K562 (cell line): ENCODE measurements at regions not wholly inside any gene's neighbourhood (a gene's known extent, or its start where the extent isn't known, plus 50 kb on each side); places are given as distances from the start of the nearest gene placed in this dataset.

Experiments
- ATAC-seq: fragments of 200-7000 bp; cut with Tn5 transposase; 3 replicates; pipeline ENCODE4 v1.9.1; 2020; ENCODE audit warnings: moderate library complexity
- BruUV-seq: library from RNA; stranded (reverse); fragments of 400-500 nt; replicated peaks from 2 replicates; lab custom pipeline; 2021; lab: Mats Ljungman, UMichigan
- CTCF ChIA-PET: fragments of 300-600 bp; formaldehyde crosslinking; extraction: SDS; loops from one replicate; lab custom pipeline; 2021; ENCODE audit warnings: low intra/inter-chr PET ratio; lab: Yijun Ruan, JAX
- POLR2A ChIA-PET: fragments of 300-600, 350-650 bp; sonication (Branson Sonifier 250); formaldehyde crosslinking; extraction: SDS; loops from one replicate; lab custom pipeline; 2021; ENCODE audit warnings: antibody characterized with exemption, inconsistent platforms; lab: Yijun Ruan, JAX
- DNase-seq, 4 experiments: peaks; one replicate each; pipeline versions ENCODE4 v3.0.0 to v3.0.0-alpha.2; 2011 to 2018; ENCODE audit warnings: low spot score in 3 of 4, mixed read lengths in 3 of 4; ENCODE audit errors: extremely low read depth in 1 of 4
- FAIRE-seq: peaks from 2 replicates; lab custom pipeline; 2011; peaks lifted over from hg19 to GRCh38; lab: Jason Lieb, UNC
- H2AFZ ChIP-seq: 2 replicates; pipeline ENCODE4 v1.6.0; 2011; ENCODE audit warnings: low read depth, low read length, control low read depth, inconsistent platforms
- H3K27ac ChIP-seq: fragments of 200-600 bp; 3 replicates; pipeline ENCODE4 v1.8.0; 2011; ENCODE audit warnings: low read depth, mild to moderate bottlenecking, control low read depth, inconsistent platforms, low read length, moderate library complexity, mixed read lengths; ENCODE audit errors: extremely low read depth
- H3K27me3 ChIP-seq, 2 experiments: fragments of 300-600 bp in 1 of 2; 2 replicates in 1 of 2; 3 replicates in 1 of 2; pipeline versions ENCODE4 v1.6.0 to v1.8.0; 2011; ENCODE audit warnings: inconsistent platforms in 2 of 2, low read length in 2 of 2, mild to moderate bottlenecking in 1 of 2, mixed read lengths in 1 of 2, moderate library complexity in 1 of 2; ENCODE audit not compliant: control insufficient read depth in 2 of 2, insufficient read depth in 2 of 2
- H3K36me3 ChIP-seq: fragments of 300-600 bp; 3 replicates; pipeline ENCODE4 v1.8.0; 2011; ENCODE audit warnings: mild to moderate bottlenecking, low read length, inconsistent platforms; ENCODE audit not compliant: control insufficient read depth, insufficient read depth
- H3K4me1 ChIP-seq, 2 experiments: fragments of 200-600 bp in 1 of 2; replicated peaks in 1 of 2; 2 replicates in 1 of 2; 3 replicates in 1 of 2; pipeline versions ENCODE4 v1.5.1 to v1.8.0; 2011; ENCODE audit warnings: inconsistent platforms in 2 of 2, low read length in 2 of 2, mild to moderate bottlenecking in 1 of 2, mixed read lengths in 1 of 2, moderate library complexity in 1 of 2; ENCODE audit not compliant: control insufficient read depth in 2 of 2, insufficient read depth in 2 of 2
- H3K4me2 ChIP-seq: 2 replicates; pipeline ENCODE4 v1.6.1; 2011; ENCODE audit warnings: low read length, control low read depth, inconsistent platforms, mixed read lengths; ENCODE audit not compliant: insufficient read depth
- H3K4me3 ChIP-seq: fragments of 200-600 bp; sonication (generic), shearing (Covaris generic); 2 replicates; pipeline ENCODE4 v1.5.1; 2016; ENCODE audit warnings: control low read depth, inconsistent platforms
- H3K79me2 ChIP-seq: fragments of 200-600 bp; 3 replicates; pipeline ENCODE4 v1.8.0; 2011; ENCODE audit warnings: low read length, inconsistent platforms; ENCODE audit not compliant: control insufficient read depth, insufficient read depth
- H3K9ac ChIP-seq, 2 experiments: 2 replicates each; pipeline versions ENCODE4 v1.6.0 to v1.6.1; 2011; ENCODE audit warnings: low read depth in 2 of 2, low read length in 2 of 2, control low read depth in 1 of 2, inconsistent platforms in 1 of 2, mild to moderate bottlenecking in 1 of 2, mixed read lengths in 1 of 2; ENCODE audit not compliant: insufficient read depth in 1 of 2
- H3K9me1 ChIP-seq: one replicate; pipeline ENCODE4 v1.6.0; 2011; ENCODE audit warnings: inconsistent platforms, mild to moderate bottlenecking, low read length, moderate library complexity; ENCODE audit not compliant: control insufficient read depth, insufficient read depth
- H3K9me3 ChIP-seq: replicated peaks from 2 replicates; pipeline ENCODE4 v1.5.1; 2011; ENCODE audit warnings: low read depth, low read length, inconsistent platforms; ENCODE audit not compliant: control insufficient read depth, insufficient read depth
- H4K20me1 ChIP-seq: replicated peaks from 2 replicates; pipeline ENCODE4 v1.6.1; 2011; ENCODE audit warnings: low read length, inconsistent platforms, mixed read lengths; ENCODE audit not compliant: control insufficient read depth, insufficient read depth
- CREB5 ChIP-seq: fragments of 250-450 bp; sonication (Bioruptor Pico); IDR thresholded peaks from 2 replicates; pipeline ENCODE4 v1.5.0; 2020; ENCODE audit warnings: mild to moderate bottlenecking
- MYBL2 ChIP-seq, 2 experiments: fragments of 450-650 bp in 1 of 2; sonication (generic) in 1 of 2; formaldehyde crosslinking in 1 of 2; IDR thresholded peaks; 2 replicates each; pipeline versions ENCODE4 v1.6.1 to v1.8.1; 2017 to 2022; ENCODE audit warnings: borderline replicate concordance in 1 of 2, inconsistent platforms in 1 of 2, low read depth in 1 of 2, mild to moderate bottlenecking in 1 of 2, missing genetic modification reagents in 1 of 2, moderate library complexity in 1 of 2
- SNIP1 ChIP-seq: fragments of 450-650 bp; IDR thresholded peaks from 2 replicates; pipeline ENCODE4 v1.7.1; 2017; ENCODE audit warnings: low read depth, mild to moderate bottlenecking
- ZBTB43 ChIP-seq: sonication (generic); formaldehyde crosslinking; IDR thresholded peaks from 2 replicates; pipeline ENCODE4 v1.8.0; 2023; ENCODE audit warnings: mild to moderate bottlenecking, missing genetic modification reagents
- WGBS: fragments of 100-300 bp; shearing (Covaris generic); methylation state at CpG from one replicate; pipeline ENCODE4 v1.1.6; 2016; ENCODE audit warnings: low coverage, mixed read lengths; ENCODE audit not compliant: insufficient coverage; ENCODE audit errors: missing lambda C conversion rate; 5-methylcytosine and 5-hydroxymethylcytosine counted together
- in situ Hi-C: fragments of 300-500 bp; cut with MboI; formaldehyde crosslinking; loops from 4 replicates; pipeline ENCODE4 v1.15.0; 2018; ENCODE audit warnings: inconsistent platforms, mixed read lengths
- intact Hi-C: fragments of 100-400 bp; cut with micrococcal nuclease; formaldehyde crosslinking; loops from 2 replicates; pipeline ENCODE4 v1.14.2; 2022

GRCh38 chr6:105566503-105566902 lies 163.6 kb upstream of the PREP start:
- H3K36me3 ChIP-seq: no peaks in the 10 kb centered on the region
- no peak for ATAC-seq
- H4K20me1 ChIP-seq: no peaks in the 10 kb centered on the region
- ChIA-PET POLR2A (no interaction called here), CTCF (no interaction called here)
- H3K9ac ChIP-seq: no peak overlapping the region
- no peak overlapping the region for H3K27ac ChIP-seq
- H2AFZ ChIP-seq: no peak overlapping the region
- no peaks in the 10 kb centered on the region for H3K4me1 ChIP-seq
- peaks cover 5 to 16% of the 10 kb centered on the region in 2 experiments; a peak in 1 of 5 replicates for H3K27me3 ChIP-seq
- H3K9me3 ChIP-seq: no peaks in the 10 kb centered on the region
- intact Hi-C loops (no loop called here), in situ Hi-C loops (no loop called here)
- H3K9me1 ChIP-seq: no peaks in the 10 kb centered on the region
- WGBS: 4% methylated on average over 6 of the region's 6 CpGs
- no peaks in the 10 kb centered on the region for H3K79me2 ChIP-seq
- no peak for TF ChIP-seq SNIP1
- no peak for TF ChIP-seq MYBL2 (IDR thresholded peaks at IDR 0.05; ENCODE audit: low read depth)
- no peak for TF ChIP-seq MYBL2 (CRISPR knock-in tag; IDR thresholded peaks at IDR 0.05; ENCODE audit: borderline replicate concordance)
- no peak for TF ChIP-seq CREB5 (CRISPR knock-in tag)
- TF ChIP-seq ZBTB43 (CRISPR knock-in tag): no peak
- BruUV-seq: no TSS peak
- H3K4me2 ChIP-seq: no peak overlapping the region
- no peak overlapping the region for H3K4me3 ChIP-seq
- no peak for DNase-seq
- no peak for FAIRE-seq
